Putamen (tissue), 1 donor: ENCODE measurements at regions not wholly inside any gene's neighbourhood (a gene's known extent, or its start where the extent isn't known, plus 50 kb on each side); places are given as distances from the start of the nearest gene placed in this dataset.
"Not testable (repeated sequence)": the region's sequence is repeated elsewhere in the genome, so short reads cannot be mapped to it uniquely, and the experiment has no call there.

ENCODE experiments used
- DNase-seq: peaks from one replicate; pipeline ENCODE4 v3.0.0-alpha.2; 2016; ENCODE audit warnings: low spot score

- no peak for DNase-seq
Measured at GRCh38 chrX:2572740-2573139, 72.0 kb upstream of the DHRSX start.

- no peak for DNase-seq
Measured at GRCh38 chrX:2568125-2568524, 67.3 kb upstream of the DHRSX start.

- no peak for DNase-seq
Measured at GRCh38 chrX:2566055-2566454, 65.3 kb upstream of the DHRSX start.

GRCh38 chrX:2561456-2561855, 60.7 kb upstream of the DHRSX start:
- DNase-seq = no peak

GRCh38 chrX:2559124-2559523, 58.3 kb upstream of the DHRSX start:
- DNase-seq = no peak

GRCh38 chrX:2554891-2555290, 54.1 kb upstream of the DHRSX start:
- DNase-seq = no peak

GRCh38 chrX:2554066-2554465, 53.3 kb upstream of the DHRSX start:
- DNase-seq = not testable (repeated sequence)

GRCh38 chrX:2552621-2553201, 51.9 kb upstream of the DHRSX start:
- no peak for DNase-seq

GRCh38 chrX:2550328-2551020, 49.7 kb upstream of the DHRSX start:
- no peak for DNase-seq
